IPS-15b (cell line): ENCODE measurements at regions not wholly inside any gene's neighbourhood (a gene's known extent, or its start where the extent isn't known, plus 50 kb on each side); places are given as distances from the start of the nearest gene placed in this dataset.
A peak's percentile ranks its signal among the peaks of the same experiment; 100 is the strongest.

Experiments used
- H3K27me3 ChIP-seq: one replicate; pipeline ENCODE4 v1.6.1; 2013; ENCODE audit warnings: low read length; ENCODE audit not compliant: control insufficient read depth, insufficient read depth
- H3K36me3 ChIP-seq: one replicate; pipeline ENCODE4 v1.6.1; 2013; ENCODE audit warnings: low read length; ENCODE audit not compliant: control insufficient read depth, insufficient read depth
- H3K4me1 ChIP-seq: one replicate; pipeline ENCODE4 v1.6.1; 2013; ENCODE audit warnings: mild to moderate bottlenecking, low read length; ENCODE audit not compliant: control insufficient read depth, insufficient read depth
- H3K4me3 ChIP-seq: one replicate; pipeline ENCODE4 v1.5.1; 2013; ENCODE audit warnings: low read depth, low read length
- H3K9ac ChIP-seq: one replicate; pipeline ENCODE4 v1.6.1; 2013; ENCODE audit warnings: low read depth, mild to moderate bottlenecking, low read length
- H3K9me3 ChIP-seq: one replicate; pipeline ENCODE4 v1.6.1; 2013; ENCODE audit warnings: mild to moderate bottlenecking, low read length; ENCODE audit not compliant: control insufficient read depth, insufficient read depth

- H3K36me3 ChIP-seq: no peaks in the 10 kb centered on the region
- no peaks in the 10 kb centered on the region for H3K27me3 ChIP-seq
- H3K9me3 ChIP-seq: no peaks in the 10 kb centered on the region
- peak overlapping the region; percentile 89 for H3K9ac ChIP-seq
- peaks cover 15% of the 10 kb centered on the region for H3K4me1 ChIP-seq
- peak overlapping the region; percentile 61 for H3K4me3 ChIP-seq
These were observed 136.0 kb downstream of the HFE start for GRCh38 chr6:26223228-26223627.

DNA sequence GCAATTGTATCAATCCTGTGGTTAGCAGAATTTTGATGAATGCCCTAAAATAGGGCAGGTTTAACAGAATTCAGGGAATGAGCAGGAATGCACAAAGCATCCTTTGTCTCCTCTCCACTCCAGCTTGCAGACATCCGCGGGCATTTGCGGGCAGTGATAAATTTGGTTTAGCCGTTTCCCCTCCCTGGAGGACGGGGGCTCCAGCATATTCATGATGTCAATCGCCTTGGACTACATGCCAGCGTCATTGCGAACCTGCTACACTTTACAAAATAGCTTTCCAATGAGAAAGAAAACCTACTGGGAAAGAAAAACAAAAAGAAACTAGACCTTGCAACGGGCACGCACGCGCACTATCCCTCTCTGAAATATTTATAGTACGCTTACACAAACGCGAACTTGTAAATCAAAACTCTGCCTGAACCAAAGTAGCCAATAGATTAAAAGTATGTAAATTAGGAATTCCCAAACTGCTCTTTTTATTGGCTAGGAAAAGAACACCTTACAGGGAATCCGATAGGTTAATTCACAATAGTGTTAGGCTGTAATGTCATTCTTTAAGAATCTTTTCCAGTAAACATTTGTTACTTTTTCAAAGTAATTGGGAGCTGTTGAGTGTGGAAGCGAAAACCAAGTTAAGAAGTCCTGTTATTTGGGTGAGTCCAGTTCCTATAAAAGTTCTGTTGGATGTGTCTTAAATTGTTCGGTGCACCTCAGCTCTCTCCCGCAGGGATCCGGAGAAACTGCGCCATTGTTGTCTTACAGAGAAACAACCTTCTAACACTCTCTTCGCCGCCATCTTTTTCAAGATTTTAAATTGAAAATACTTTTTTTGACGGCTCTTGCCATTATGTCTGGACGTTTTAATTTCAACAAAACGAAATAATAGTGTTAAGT, 136.7 kb downstream of the HFE start:
- Histone ChIP-seq H3K27me3 (no peaks in the 10 kb centered on the region), H3K4me3 (peak overlapping the region; percentile 61), H3K36me3 (no peaks in the 10 kb centered on the region), H3K4me1 (peaks cover 15% of the 10 kb centered on the region), H3K9me3 (no peaks in the 10 kb centered on the region), H3K9ac (peak overlapping the region; percentile 89)

DNA sequence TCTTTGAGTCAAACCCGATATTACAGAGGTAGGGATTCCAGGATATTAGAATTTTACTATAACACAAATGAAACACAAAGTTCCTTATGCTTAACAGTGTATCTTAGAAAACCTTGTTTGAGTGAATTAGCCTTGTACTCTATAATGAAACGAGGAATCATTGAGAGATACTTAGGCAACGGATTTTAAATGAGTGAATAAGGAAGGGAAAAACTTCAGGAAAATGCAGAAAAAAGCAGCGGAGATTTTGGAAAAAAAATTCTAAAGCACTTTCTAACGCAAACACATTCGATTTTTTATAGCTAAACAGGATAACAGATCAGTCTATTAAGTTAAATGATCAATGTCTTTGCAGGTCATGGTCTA, 137.3 kb downstream of the HFE start:
- Histone ChIP-seq H3K36me3 (no peaks in the 10 kb centered on the region), H3K4me1 (peaks cover 15% of the 10 kb centered on the region), H3K4me3 (peak overlapping the region; percentile 61), H3K27me3 (no peaks in the 10 kb centered on the region), H3K9ac (peak overlapping the region; percentile 89), H3K9me3 (no peaks in the 10 kb centered on the region)

GRCh38 chr6:26224940-26225847, 138.0 kb downstream of the HFE start:
- Histone ChIP-seq H3K4me1 (peaks cover 12% of the 10 kb centered on the region), H3K36me3 (no peaks in the 10 kb centered on the region), H3K9ac (peak overlapping the region; percentile 98), H3K4me3 (peak overlapping the region; percentile 61), H3K27me3 (no peaks in the 10 kb centered on the region), H3K9me3 (no peaks in the 10 kb centered on the region)

DNA sequence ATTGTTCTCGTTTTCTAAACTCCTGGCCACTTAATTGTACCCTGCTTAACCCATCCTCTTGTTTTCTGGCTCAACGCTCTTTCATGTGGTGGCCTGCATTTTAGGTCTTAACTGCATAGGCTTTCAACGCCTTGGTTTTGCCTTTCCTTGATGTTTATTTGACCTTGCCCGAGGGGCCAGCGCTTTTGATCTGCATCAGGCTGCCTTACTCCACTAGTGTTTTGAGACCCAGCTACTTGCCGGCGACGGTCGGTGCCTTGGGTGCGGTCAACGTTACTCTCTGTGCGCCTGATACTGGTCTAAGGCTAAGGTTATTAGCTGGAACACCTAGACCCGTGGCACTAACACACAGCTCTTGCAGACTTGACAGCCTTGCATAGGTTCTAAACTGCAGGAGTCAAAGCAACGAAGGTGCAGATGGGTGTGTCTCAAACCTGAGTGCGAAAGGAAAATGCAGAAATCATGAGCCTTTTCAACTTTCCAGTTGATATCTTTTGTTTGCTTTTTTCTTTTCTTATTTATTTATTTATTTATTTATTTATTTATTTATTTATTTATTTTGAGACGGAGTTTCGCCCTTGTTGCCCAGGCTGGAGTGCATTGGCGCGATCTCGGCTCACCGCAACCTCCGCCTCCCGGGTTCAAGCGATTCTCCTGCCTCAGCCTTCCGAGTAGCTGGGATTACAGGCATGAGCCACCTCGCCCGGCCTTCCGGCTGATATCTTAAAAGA, 138.8 kb downstream of the HFE start:
- peak overlapping the region; percentile 98 for H3K9ac ChIP-seq
- H3K36me3 ChIP-seq: no peaks in the 10 kb centered on the region
- peak overlapping the region; percentile 61 for H3K4me3 ChIP-seq
- H3K4me1 ChIP-seq: peaks cover 6% of the 10 kb centered on the region
- H3K27me3 ChIP-seq: no peaks in the 10 kb centered on the region
- no peaks in the 10 kb centered on the region for H3K9me3 ChIP-seq

DNA sequence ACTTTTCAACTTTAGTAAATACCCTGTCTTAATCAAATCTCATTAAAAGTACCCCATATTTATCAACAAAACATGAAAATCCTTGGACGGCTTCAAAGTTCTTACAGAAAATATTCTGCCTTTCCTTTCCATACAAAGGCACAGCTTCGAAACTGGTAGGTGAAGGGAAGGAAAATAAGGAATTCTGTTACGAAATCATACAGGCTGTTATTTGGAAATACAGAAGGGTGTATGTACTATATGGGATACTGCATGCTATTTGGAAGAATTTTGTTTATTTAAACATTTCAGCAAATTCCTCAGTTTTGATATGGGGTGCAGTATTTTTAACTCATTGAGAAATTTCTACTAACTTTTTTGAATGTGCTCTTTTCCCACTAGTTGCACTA, 138.4 kb upstream of the BTN3A2 start:
- peak overlapping the region; percentile 29 for H3K9ac ChIP-seq
- H3K36me3 ChIP-seq: no peaks in the 10 kb centered on the region
- H3K9me3 ChIP-seq: no peaks in the 10 kb centered on the region
- H3K4me1 ChIP-seq: peaks cover 6% of the 10 kb centered on the region
- no peaks in the 10 kb centered on the region for H3K27me3 ChIP-seq
- H3K4me3 ChIP-seq: peak overlapping the region; percentile 2

DNA sequence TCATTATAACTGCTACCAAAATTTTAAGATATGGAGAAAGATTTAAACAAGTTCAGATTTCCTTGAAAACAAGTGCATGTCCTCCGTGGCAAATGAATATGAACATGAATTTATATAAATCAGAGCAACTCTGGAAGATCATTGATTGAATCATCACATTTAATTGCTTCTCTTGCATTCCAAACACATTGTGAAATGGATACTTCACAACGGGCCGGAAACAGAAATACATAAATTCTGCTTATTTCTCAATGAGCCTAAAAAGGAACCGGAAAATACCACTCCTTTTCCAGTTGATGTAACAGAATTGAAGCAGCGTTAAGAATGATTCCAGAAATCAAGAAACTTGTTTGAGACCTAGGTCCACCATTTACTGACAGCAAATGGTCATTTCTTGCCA, 134.6 kb upstream of the BTN3A2 start:
- Histone ChIP-seq H3K27me3 (no peaks in the 10 kb centered on the region), H3K4me3 (no peak overlapping the region), H3K9ac (no peak overlapping the region), H3K4me1 (peaks cover 3% of the 10 kb centered on the region), H3K36me3 (no peaks in the 10 kb centered on the region), H3K9me3 (no peaks in the 10 kb centered on the region)

DNA sequence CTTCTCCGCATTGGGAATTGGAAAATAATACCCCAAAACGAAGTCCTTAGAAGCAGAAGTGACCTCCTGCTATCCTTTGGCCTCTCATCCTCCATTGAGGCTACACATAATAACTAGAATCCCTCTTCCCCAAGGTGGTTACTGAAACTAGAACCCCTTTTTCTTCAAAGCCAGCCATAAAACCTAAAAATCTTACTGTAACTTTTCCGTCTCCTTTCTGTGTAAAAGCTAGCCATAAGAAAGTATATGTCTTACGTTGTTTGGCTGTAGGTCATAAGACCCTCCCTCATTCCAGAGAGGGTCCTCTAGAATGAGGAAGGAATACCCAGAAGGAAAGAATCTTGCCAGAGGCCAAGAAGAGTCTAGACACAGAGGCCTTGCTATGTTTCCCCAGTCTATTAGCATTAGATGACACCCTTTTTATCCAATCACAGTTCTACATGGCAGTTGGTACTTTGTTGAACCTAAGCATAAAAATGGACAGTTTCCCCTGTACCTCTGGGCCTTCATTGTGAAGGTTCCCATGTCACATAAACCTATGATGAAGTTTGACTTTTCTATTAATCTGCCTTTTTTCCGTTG, 133.9 kb upstream of the BTN3A2 start:
- Histone ChIP-seq H3K9ac (no peak overlapping the region), H3K4me1 (peaks cover 3% of the 10 kb centered on the region)

GRCh38 chr6:26232306-26232939, 132.6 kb upstream of the BTN3A2 start:
- Histone ChIP-seq H3K9ac (peak overlapping the region; percentile 90), H3K36me3 (no peaks in the 10 kb centered on the region), H3K27me3 (no peaks in the 10 kb centered on the region), H3K4me1 (no peaks in the 10 kb centered on the region), H3K9me3 (no peaks in the 10 kb centered on the region), H3K4me3 (peak overlapping the region; percentile 66)

More for the DNA sequence above, 133.9 kb upstream of the BTN3A2 start:
- Histone ChIP-seq H3K9me3 (no peaks in the 10 kb centered on the region), H3K4me3 (no peak overlapping the region), H3K27me3 (no peaks in the 10 kb centered on the region), H3K36me3 (no peaks in the 10 kb centered on the region)

- peak overlapping the region; percentile 90 for H3K9ac ChIP-seq
- H3K27me3 ChIP-seq: no peaks in the 10 kb centered on the region
- no peaks in the 10 kb centered on the region for H3K4me1 ChIP-seq
- no peaks in the 10 kb centered on the region for H3K9me3 ChIP-seq
- H3K36me3 ChIP-seq: no peaks in the 10 kb centered on the region
- H3K4me3 ChIP-seq: peak overlapping the region; percentile 66
These were observed 131.9 kb upstream of the BTN3A2 start for GRCh38 chr6:26232940-26233648.
